ACC112 (cell line): ENCODE measurements at regions not wholly inside any gene's neighbourhood (a gene's known extent, or its start where the extent isn't known, plus 50 kb on each side); places are given as distances from the start of the nearest gene placed in this dataset.

Source experiments
- H2AFZ ChIP-seq: fragments of 200-600 bp; sonication (generic); one replicate; pipeline ENCODE4 v1.6.0; 2017; ENCODE audit warnings: antibody characterized with exemption, low read length; ENCODE audit not compliant: unreplicated experiment
- H3K27ac ChIP-seq: fragments of 200-600 bp; sonication (generic); 2 replicates; pipeline ENCODE4 v1.5.1; 2014; ENCODE audit warnings: low read depth, mild to moderate bottlenecking, antibody characterized with exemption, low read length, moderate library complexity
- H3K27me3 ChIP-seq: fragments of 200-600 bp; sonication (generic); 2 replicates; pipeline ENCODE4 v1.6.1; 2014; ENCODE audit warnings: mild to moderate bottlenecking, antibody characterized with exemption, low read length, moderate library complexity, mixed read lengths; ENCODE audit not compliant: insufficient read depth
- H3K36me3 ChIP-seq: fragments of 200-600 bp; sonication (generic); 2 replicates; pipeline ENCODE4 v1.6.1; 2016; ENCODE audit warnings: mild to moderate bottlenecking, antibody characterized with exemption, low read length, moderate library complexity, mixed read lengths; ENCODE audit not compliant: insufficient read depth
- H3K4me1 ChIP-seq: fragments of 200-600 bp; sonication (generic); one replicate; pipeline ENCODE4 v1.6.1; 2016; ENCODE audit warnings: low read length, mixed read lengths; ENCODE audit not compliant: insufficient read depth, unreplicated experiment, control insufficient read depth
- H3K4me3 ChIP-seq: fragments of 200-600 bp; sonication (generic); 2 replicates; pipeline ENCODE4 v1.5.1; 2014; ENCODE audit warnings: mild to moderate bottlenecking, low read depth, low read length
- H3K79me2 ChIP-seq: fragments of 200-600 bp; sonication (generic); one replicate; pipeline ENCODE4 v1.6.0; 2016; ENCODE audit warnings: low read length; ENCODE audit not compliant: control insufficient read depth, unreplicated experiment, insufficient read depth

GRCh38 chr9:28234133-28234893 lies 661.0 kb upstream of the C9orf72 start:
- H3K4me3 ChIP-seq = no peak overlapping the region

GRCh38 chr9:28234894-28235277 lies 661.6 kb upstream of the C9orf72 start:
- no peaks in the 10 kb centered on the region for H3K4me1 ChIP-seq
- no peaks in the 10 kb centered on the region for H3K36me3 ChIP-seq
- H3K27me3 ChIP-seq = no peaks in the 10 kb centered on the region
- H2AFZ ChIP-seq = no peak overlapping the region
- no peak overlapping the region for H3K4me3 ChIP-seq
- H3K27ac ChIP-seq = no peak overlapping the region
- no peaks in the 10 kb centered on the region for H3K79me2 ChIP-seq

More at GRCh38 chr9:28234133-28234893, 661.0 kb upstream of the C9orf72 start:
- no peaks in the 10 kb centered on the region for H3K27me3 ChIP-seq
- H3K79me2 ChIP-seq = no peaks in the 10 kb centered on the region
- no peak overlapping the region for H3K27ac ChIP-seq
- H3K4me1 ChIP-seq = no peaks in the 10 kb centered on the region
- no peaks in the 10 kb centered on the region for H3K36me3 ChIP-seq
- H2AFZ ChIP-seq = no peak overlapping the region

GRCh38 chr9:28249424-28249823 lies 676.1 kb upstream of the C9orf72 start:
- H3K79me2 ChIP-seq = no peaks in the 10 kb centered on the region
- no peaks in the 10 kb centered on the region for H3K27me3 ChIP-seq
- H3K27ac ChIP-seq = no peak overlapping the region
- no peak overlapping the region for H2AFZ ChIP-seq
- no peaks in the 10 kb centered on the region for H3K4me1 ChIP-seq
- no peaks in the 10 kb centered on the region for H3K36me3 ChIP-seq
- no peak overlapping the region for H3K4me3 ChIP-seq

- Histone ChIP-seq H3K4me1 (no peaks in the 10 kb centered on the region), H3K4me3 (no peak overlapping the region)
These were observed 681.9 kb upstream of the C9orf72 start for GRCh38 chr9:28255174-28255573.

GRCh38 chr9:28260330-28260729 lies 687.0 kb upstream of the C9orf72 start:
- no peaks in the 10 kb centered on the region for H3K27me3 ChIP-seq
- H3K27ac ChIP-seq = no peak overlapping the region
- H3K79me2 ChIP-seq = no peaks in the 10 kb centered on the region
- no peak overlapping the region for H2AFZ ChIP-seq
- H3K4me1 ChIP-seq = no peaks in the 10 kb centered on the region
- H3K4me3 ChIP-seq = no peak overlapping the region
- no peaks in the 10 kb centered on the region for H3K36me3 ChIP-seq

More at GRCh38 chr9:28255174-28255573, 681.9 kb upstream of the C9orf72 start:
- Histone ChIP-seq H2AFZ (no peak overlapping the region), H3K27me3 (no peaks in the 10 kb centered on the region), H3K27ac (no peak overlapping the region), H3K36me3 (no peaks in the 10 kb centered on the region), H3K79me2 (no peaks in the 10 kb centered on the region)

- Histone ChIP-seq H2AFZ (no peak overlapping the region), H3K36me3 (no peaks in the 10 kb centered on the region), H3K4me1 (no peaks in the 10 kb centered on the region), H3K27ac (no peak overlapping the region), H3K27me3 (no peaks in the 10 kb centered on the region), H3K79me2 (no peaks in the 10 kb centered on the region), H3K4me3 (no peak overlapping the region)
These were observed 691.1 kb upstream of the C9orf72 start for GRCh38 chr9:28264368-28264767.

- Histone ChIP-seq H3K27me3 (no peaks in the 10 kb centered on the region), H3K27ac (no peak overlapping the region), H3K79me2 (no peaks in the 10 kb centered on the region), H3K4me3 (no peak overlapping the region), H2AFZ (no peak overlapping the region), H3K4me1 (no peaks in the 10 kb centered on the region), H3K36me3 (no peaks in the 10 kb centered on the region)
These were observed 694.1 kb upstream of the C9orf72 start for GRCh38 chr9:28267351-28267750.

GRCh38 chr9:28270156-28270555 lies 696.9 kb upstream of the C9orf72 start:
- Histone ChIP-seq H3K79me2 (no peaks in the 10 kb centered on the region), H3K4me1 (no peaks in the 10 kb centered on the region), H3K4me3 (no peak overlapping the region), H3K36me3 (no peaks in the 10 kb centered on the region), H3K27me3 (no peaks in the 10 kb centered on the region), H3K27ac (no peak overlapping the region), H2AFZ (no peak overlapping the region)

- H3K4me3 ChIP-seq = no peak overlapping the region
- H3K36me3 ChIP-seq = no peaks in the 10 kb centered on the region
- no peaks in the 10 kb centered on the region for H3K27me3 ChIP-seq
- no peak overlapping the region for H2AFZ ChIP-seq
- H3K4me1 ChIP-seq = no peaks in the 10 kb centered on the region
- H3K79me2 ChIP-seq = no peaks in the 10 kb centered on the region
- no peak overlapping the region for H3K27ac ChIP-seq
These were observed 698.8 kb upstream of the C9orf72 start for GRCh38 chr9:28272127-28272526.

GRCh38 chr9:28287455-28287854 lies 714.2 kb upstream of the C9orf72 start:
- Histone ChIP-seq H3K4me1 (no peaks in the 10 kb centered on the region), H2AFZ (no peak overlapping the region), H3K4me3 (no peak overlapping the region), H3K36me3 (no peaks in the 10 kb centered on the region), H3K79me2 (no peaks in the 10 kb centered on the region), H3K27me3 (no peaks in the 10 kb centered on the region), H3K27ac (no peak overlapping the region)

- Histone ChIP-seq H3K4me1 (no peaks in the 10 kb centered on the region), H3K27me3 (no peaks in the 10 kb centered on the region), H3K36me3 (no peaks in the 10 kb centered on the region), H3K79me2 (no peaks in the 10 kb centered on the region), H2AFZ (no peak overlapping the region), H3K27ac (no peak overlapping the region), H3K4me3 (no peak overlapping the region)
These were observed 716.5 kb upstream of the C9orf72 start for GRCh38 chr9:28289746-28290145.
